GM19351 (cell line): ENCODE measurements at regions not wholly inside any gene's neighbourhood (a gene's known extent, or its start where the extent isn't known, plus 50 kb on each side); places are given as distances from the start of the nearest gene placed in this dataset.
"Not testable (repeated sequence)": the region's sequence is repeated elsewhere in the genome, so short reads cannot be mapped to it uniquely, and the experiment has no call there.

Experiments used
- ATAC-seq: cut with Tn5 transposase; IDR thresholded peaks from one replicate; pipeline ENCODE4 v1.9.1; 2021; ENCODE audit warnings: mild to moderate bottlenecking, moderate library complexity; ENCODE audit not compliant: unreplicated experiment

- no peak for ATAC-seq
Measured at GRCh38 chr7:155395176-155395797, 62.6 kb upstream of the EN2 start.

GRCh38 chr7:155396661-155397060, 61.3 kb upstream of the EN2 start:
- ATAC-seq: no peak

- ATAC-seq: not testable (repeated sequence)
Measured at GRCh38 chr7:155397758-155398714, 59.9 kb upstream of the EN2 start.

GRCh38 chr7:155398944-155399343, 59.0 kb upstream of the EN2 start:
- no peak for ATAC-seq

GRCh38 chr7:155399577-155399976, 58.4 kb upstream of the EN2 start:
- ATAC-seq: no peak

- ATAC-seq: no peak
Measured at GRCh38 chr7:155401231-155401630, 56.7 kb upstream of the EN2 start.

- ATAC-seq: no peak
Measured at GRCh38 chr7:155401884-155402283, 56.0 kb upstream of the EN2 start.

GRCh38 chr7:155402941-155403340, 55.0 kb upstream of the EN2 start:
- no peak for ATAC-seq

- ATAC-seq: no peak
Measured at GRCh38 chr7:155404976-155405375, 53.0 kb upstream of the EN2 start.

- ATAC-seq: no peak
Measured at GRCh38 chr7:155405399-155406318, 52.3 kb upstream of the EN2 start.

GRCh38 chr7:155407799-155408198, 50.1 kb upstream of the EN2 start:
- no peak for ATAC-seq
